ENCODE measurements at regions not wholly inside any gene's neighbourhood (a gene's known extent, or its start where the extent isn't known, plus 50 kb on each side); places are given as distances from the start of the nearest gene placed in this dataset.

GRCh38 chr13:97798171-97798821, 155.2 kb upstream of the IPO5 start:
- BruUV-seq (replicated peaks), result no TSS peak
- POLR2A ChIA-PET, result interaction anchor here (0.6 to 4.5 kb wide), 11 partner anchors 8 to 674 kb away, joined by 3 to 48 read pairs (median 4); partner anchors contain the start of gene RAP2A
- no peak for TF ChIP-seq CTCF (IDR thresholded peaks at IDR 0.05; ENCODE audit: unreplicated experiment)
- Mint-ChIP-seq H3K27ac (ENCODE audit: low read depth, unreplicated experiment) (peak overlapping the region; percentile 76), H3K4me1 (ENCODE audit: insufficient read depth, unreplicated experiment) (peaks cover 26% of the 10 kb centered on the region), H3K9me3 (ENCODE audit: unreplicated experiment) (peaks cover 22% of the 10 kb centered on the region), H3K27me3 (ENCODE audit: insufficient read depth, unreplicated experiment) (no peaks in the 10 kb centered on the region), H3K36me3 (ENCODE audit: insufficient read depth, unreplicated experiment) (no peaks in the 10 kb centered on the region), H3K4me3 (ENCODE audit: unreplicated experiment) (peak overlapping the region; percentile 38)
- peak; percentile 79 for DNase-seq (ENCODE audit: unreplicated experiment)
- CTCF ChIA-PET, result interaction anchor here (0.5 to 6.4 kb wide), 18 partner anchors 9 to 780 kb away, joined by 3 to 126 read pairs (median 4); no protein-coding TSS in a partner anchor
- intact Hi-C loops (cut with micrococcal nuclease), result loop anchor here (1.0 kb wide), 1 partner anchor 365 kb away; no protein-coding TSS in a partner anchor

- Mint-ChIP-seq H3K4me1 (ENCODE audit: insufficient read depth, unreplicated experiment) (peaks cover 26% of the 10 kb centered on the region), H3K36me3 (ENCODE audit: insufficient read depth, unreplicated experiment) (no peaks in the 10 kb centered on the region), H3K27me3 (ENCODE audit: insufficient read depth, unreplicated experiment) (no peaks in the 10 kb centered on the region), H3K4me3 (ENCODE audit: unreplicated experiment) (peak overlapping the region; percentile 38), H3K27ac (ENCODE audit: low read depth, unreplicated experiment) (peak overlapping the region; percentile 76), H3K9me3 (ENCODE audit: unreplicated experiment) (peaks cover 19% of the 10 kb centered on the region)
- ChIA-PET POLR2A (interaction anchor here (0.7 to 4.5 kb wide), 8 partner anchors 9 to 664 kb away, joined by 3 to 48 read pairs (median 5); partner anchors contain the start of gene RAP2A), CTCF (interaction anchor here (0.6 to 6.4 kb wide), 24 partner anchors 7 to 918 kb away, joined by 3 to 126 read pairs (median 4); no protein-coding TSS in a partner anchor)
- BruUV-seq (replicated peaks), result no TSS peak
- no peak for DNase-seq (ENCODE audit: unreplicated experiment)
- no peak for TF ChIP-seq CTCF (IDR thresholded peaks at IDR 0.05; ENCODE audit: unreplicated experiment)
- intact Hi-C loops (cut with micrococcal nuclease), result loop anchor here (1.0 kb wide), 1 partner anchor 366 kb away; no protein-coding TSS in a partner anchor
Measured at GRCh38 chr13:97798836-97799235, 154.6 kb upstream of the IPO5 start.

GRCh38 chr13:97802213-97802612, 151.3 kb upstream of the IPO5 start:
- no peak for TF ChIP-seq CTCF (IDR thresholded peaks at IDR 0.05; ENCODE audit: unreplicated experiment)
- no peak overlapping the region for H3K4me3 Mint-ChIP-seq (ENCODE audit: unreplicated experiment)
- CTCF ChIA-PET, result interaction anchor here (1.1 to 6.4 kb wide), 7 partner anchors 9 to 784 kb away, joined by 3 to 126 read pairs (median 5); no protein-coding TSS in a partner anchor
- H3K4me1 Mint-ChIP-seq (ENCODE audit: insufficient read depth, unreplicated experiment), result peaks cover 24% of the 10 kb centered on the region
- DNase-seq (ENCODE audit: unreplicated experiment), result no peak
- H3K27me3 Mint-ChIP-seq (ENCODE audit: insufficient read depth, unreplicated experiment), result no peaks in the 10 kb centered on the region
- H3K36me3 Mint-ChIP-seq (ENCODE audit: insufficient read depth, unreplicated experiment), result no peaks in the 10 kb centered on the region
- H3K9me3 Mint-ChIP-seq (ENCODE audit: unreplicated experiment), result no peaks in the 10 kb centered on the region
- intact Hi-C loops (cut with micrococcal nuclease), result loop anchor here (5.0 kb wide), 1 partner anchor 445 kb away; no protein-coding TSS in a partner anchor
- no TSS peak for BruUV-seq (replicated peaks)
- no peak overlapping the region for H3K27ac Mint-ChIP-seq (ENCODE audit: low read depth, unreplicated experiment)
- POLR2A ChIA-PET, result no interaction called here

- Mint-ChIP-seq H3K9me3 (ENCODE audit: unreplicated experiment) (no peaks in the 10 kb centered on the region), H3K4me1 (ENCODE audit: insufficient read depth, unreplicated experiment) (peaks cover 9% of the 10 kb centered on the region), H3K27ac (ENCODE audit: low read depth, unreplicated experiment) (no peak overlapping the region), H3K27me3 (ENCODE audit: insufficient read depth, unreplicated experiment) (peaks cover 25% of the 10 kb centered on the region), H3K4me3 (ENCODE audit: unreplicated experiment) (no peak overlapping the region), H3K36me3 (ENCODE audit: insufficient read depth, unreplicated experiment) (no peaks in the 10 kb centered on the region)
- POLR2A ChIA-PET, result interaction anchor here (0.6 to 1.0 kb wide), 2 partner anchors 376 to 443 kb away, joined by 3 read pairs; no protein-coding TSS in a partner anchor
- TF ChIP-seq CTCF (IDR thresholded peaks at IDR 0.05; ENCODE audit: unreplicated experiment), result no peak
- CTCF ChIA-PET, result interaction anchor here (0.5 to 0.9 kb wide), 6 partner anchors 10 to 1583 kb away, joined by 3 to 5 read pairs (median 4); no protein-coding TSS in a partner anchor
- DNase-seq (ENCODE audit: unreplicated experiment), result peak; percentile 57
- BruUV-seq (replicated peaks), result no TSS peak
- intact Hi-C loops (cut with micrococcal nuclease), result no loop called here
Measured at GRCh38 chr13:97809576-97809975, 143.9 kb upstream of the IPO5 start.
